GM23338 (cell line): ENCODE measurements at regions not wholly inside any gene's neighbourhood (a gene's known extent, or its start where the extent isn't known, plus 50 kb on each side); places are given as distances from the start of the nearest gene placed in this dataset.

Source experiments
- ATAC-seq: fragments of 200-7000 bp; cut with Tn5 transposase; 3 replicates; pipeline ENCODE4 v1.9.1; 2020
- DNase-seq: peaks from one replicate; pipeline ENCODE4 v3.0.0-alpha.2; 2015; ENCODE audit warnings: low spot score
- H2AFZ ChIP-seq: fragments of 200-600 bp; sonication (generic); 2 replicates; pipeline ENCODE4 v1.8.0; 2016; ENCODE audit warnings: antibody characterized with exemption, mild to moderate bottlenecking, moderate library complexity
- H3F3A ChIP-seq: fragments of 200-600 bp; sonication (generic); replicated peaks from 2 replicates; pipeline ENCODE4 v1.8.0; 2017; ENCODE audit warnings: antibody characterized with exemption, mixed run types, low read depth
- H3K27ac ChIP-seq: fragments of 200-600 bp; sonication (generic); 2 replicates; pipeline ENCODE4 v1.6.1; 2016; ENCODE audit warnings: low read depth
- H3K27me3 ChIP-seq: fragments of 200-600 bp; sonication (generic); 2 replicates; pipeline ENCODE4 v1.8.0; 2016; ENCODE audit warnings: mild to moderate bottlenecking, mixed run types, moderate library complexity; ENCODE audit not compliant: insufficient read depth
- H3K36me3 ChIP-seq: fragments of 200-600 bp; sonication (generic); 2 replicates; pipeline ENCODE4 v1.8.0; 2016; ENCODE audit warnings: mild to moderate bottlenecking; ENCODE audit not compliant: insufficient read depth
- H3K4me1 ChIP-seq: fragments of 200-600 bp; sonication (generic); 2 replicates; pipeline ENCODE4 v1.8.0; 2016; ENCODE audit warnings: mild to moderate bottlenecking, moderate library complexity; ENCODE audit not compliant: insufficient read depth
- H3K4me2 ChIP-seq: fragments of 200-600 bp; sonication (generic); 2 replicates; pipeline ENCODE4 v1.7.1; 2017; ENCODE audit warnings: mixed run types
- H3K4me3 ChIP-seq: fragments of 200-600 bp; sonication (generic); 2 replicates; pipeline ENCODE4 v1.6.1; 2016; ENCODE audit warnings: mixed run types
- H3K79me2 ChIP-seq: fragments of 200-600 bp; sonication (generic); replicated peaks from 2 replicates; pipeline ENCODE4 v1.8.0; 2017; ENCODE audit warnings: mild to moderate bottlenecking; ENCODE audit not compliant: insufficient read depth
- H3K9me2 ChIP-seq: fragments of 200-600 bp; sonication (generic); 2 replicates; pipeline ENCODE4 v1.8.0; 2017; ENCODE audit not compliant: insufficient read depth
- H4K20me1 ChIP-seq: fragments of 200-600 bp; sonication (generic); replicated peaks from 2 replicates; pipeline ENCODE4 v1.8.0; 2017; ENCODE audit warnings: mild to moderate bottlenecking; ENCODE audit not compliant: insufficient read depth
- H3K27ac Mint-ChIP-seq: 2 replicates; pipeline ENCODE4 v1.8.0; 2020; ENCODE audit warnings: inconsistent platforms, mild to moderate bottlenecking, moderate library complexity, mixed read lengths
- H3K27me3 Mint-ChIP-seq: 3 replicates; pipeline ENCODE4 v1.8.0; 2022; ENCODE audit warnings: low read depth, mild to moderate bottlenecking, moderate library complexity, mixed read lengths, inconsistent platforms; ENCODE audit not compliant: insufficient read depth, poor library complexity
- H3K36me3 Mint-ChIP-seq: 3 replicates; pipeline ENCODE4 v1.8.0; 2021; ENCODE audit warnings: low read depth, mild to moderate bottlenecking, inconsistent platforms, moderate library complexity, mixed read lengths
- H3K4me1 Mint-ChIP-seq: 3 replicates; pipeline ENCODE4 v1.8.0; 2020; ENCODE audit warnings: mild to moderate bottlenecking, inconsistent platforms, mixed read lengths
- H3K4me3 Mint-ChIP-seq: 3 replicates; pipeline ENCODE4 v1.8.0; 2021; ENCODE audit warnings: moderate library complexity, mild to moderate bottlenecking, inconsistent platforms, mixed read lengths
- H3K9me3 Mint-ChIP-seq: 3 replicates; pipeline ENCODE4 v1.8.0; 2020; ENCODE audit warnings: moderate library complexity, mild to moderate bottlenecking, inconsistent platforms, mixed read lengths
- CREB1 ChIP-seq: fragments of 250-450 bp; sonication (Bioruptor Pico); IDR thresholded peaks from 2 replicates; pipeline ENCODE4 v1.5.0; 2020; ENCODE audit warnings: low read depth, mild to moderate bottlenecking, moderate library complexity
- CTCF ChIP-seq, 2 experiments: fragments of 200-600 bp in 1 of 2; sonication (generic) in 1 of 2; conservative IDR thresholded peaks; 2 replicates each; pipeline versions ENCODE4 v1.5.1 to v1.6.1; 2016 to 2017; ENCODE audit warnings: antibody characterized with exemption in 2 of 2, low read depth in 2 of 2, mild to moderate bottlenecking in 2 of 2, moderate library complexity in 1 of 2
- ETS1 ChIP-seq: IDR thresholded peaks from 2 replicates; pipeline ENCODE4 v1.6.1; 2016; ENCODE audit warnings: antibody characterized with exemption
- EZH2 ChIP-seq: fragments of 200-600 bp; sonication (generic); IDR thresholded peaks from one replicate; pipeline ENCODE4 v1.8.0; 2017; ENCODE audit warnings: antibody characterized with exemption, mild to moderate bottlenecking, low read depth; ENCODE audit not compliant: unreplicated experiment
- EZH2phosphoT487 ChIP-seq: fragments of 200-600 bp; sonication (generic); IDR thresholded peaks from one replicate; pipeline ENCODE4 v1.8.1; 2018; ENCODE audit warnings: antibody characterized with exemption; ENCODE audit not compliant: unreplicated experiment
- JUNB ChIP-seq: IDR thresholded peaks from one replicate; pipeline ENCODE4 v1.6.1; 2016; ENCODE audit warnings: antibody characterized with exemption; ENCODE audit not compliant: unreplicated experiment
- NANOG ChIP-seq: IDR thresholded peaks from 2 replicates; pipeline ENCODE4 v1.6.1; 2016; ENCODE audit warnings: antibody characterized with exemption, borderline replicate concordance
- POLR2AphosphoS5 ChIP-seq: IDR thresholded peaks from 2 replicates; pipeline ENCODE4 v1.6.1; 2016; ENCODE audit warnings: antibody characterized with exemption, low read depth
- REST ChIP-seq: IDR thresholded peaks from one replicate; pipeline ENCODE4 v1.6.1; 2018; ENCODE audit warnings: antibody characterized with exemption; ENCODE audit not compliant: unreplicated experiment
- ZNF114 ChIP-seq: fragments of 250-450 bp; sonication (Bioruptor Pico); IDR thresholded peaks from 2 replicates; pipeline ENCODE4 v1.5.0; 2020; ENCODE audit warnings: mild to moderate bottlenecking, moderate library complexity
- ZNF331 ChIP-seq: fragments of 250-450 bp; sonication (Bioruptor Pico); IDR thresholded peaks from 2 replicates; pipeline ENCODE4 v1.5.0; 2020; ENCODE audit warnings: low read depth, mild to moderate bottlenecking, moderate library complexity

GRCh38 chr6:137552146-137552545 is 58.0 kb upstream of the OLIG3 start:
- H2AFZ ChIP-seq: no peak overlapping the region
- peaks cover 26% of the 10 kb centered on the region for H3K4me1 ChIP-seq
- no peak for TF ChIP-seq ZNF331 (CRISPR knock-in tag)
- no peak for TF ChIP-seq REST
- TF ChIP-seq EZH2phosphoT487: no peak
- TF ChIP-seq ZNF114 (CRISPR knock-in tag): no peak
- TF ChIP-seq CTCF (conservative IDR thresholded peaks at IDR 0.05; ENCODE audit: low read depth in 2 of 2): no peak
- no peak for TF ChIP-seq JUNB
- TF ChIP-seq EZH2: no peak
- TF ChIP-seq ETS1: no peak
- TF ChIP-seq NANOG: no peak
- TF ChIP-seq POLR2AphosphoS5: no peak
- no peak for TF ChIP-seq CREB1
- Mint-ChIP-seq H3K36me3 (no peaks in the 10 kb centered on the region), H3K27me3 (no peaks in the 10 kb centered on the region), H3K9me3 (no peaks in the 10 kb centered on the region), H3K27ac (no peak overlapping the region), H3K4me3 (no peak overlapping the region), H3K4me1 (peaks cover 28% of the 10 kb centered on the region)
- H3K27ac ChIP-seq: no peak overlapping the region
- H3K79me2 ChIP-seq: no peaks in the 10 kb centered on the region
- ATAC-seq (no peak), DNase-seq (no peak)
- H3K27me3 ChIP-seq: no peaks in the 10 kb centered on the region
- no peaks in the 10 kb centered on the region for H4K20me1 ChIP-seq
- H3K36me3 ChIP-seq: no peaks in the 10 kb centered on the region
- H3K9me2 ChIP-seq: peaks cover 12% of the 10 kb centered on the region
- H3F3A ChIP-seq: no peaks in the 10 kb centered on the region
- H3K4me2 ChIP-seq: no peak overlapping the region
- H3K4me3 ChIP-seq: no peak overlapping the region
